Suppressor macrophage treated with lipopolysaccharide for 1 hour (primary cell): ENCODE measurements at regions not wholly inside any gene's neighbourhood (a gene's known extent, or its start where the extent isn't known, plus 50 kb on each side); places are given as distances from the start of the nearest gene placed in this dataset.

Experiments
- DNase-seq, 3 donors: peaks; one replicate each; pipeline ENCODE4 v3.0.0-alpha.2; 2020 to 2022

DNA sequence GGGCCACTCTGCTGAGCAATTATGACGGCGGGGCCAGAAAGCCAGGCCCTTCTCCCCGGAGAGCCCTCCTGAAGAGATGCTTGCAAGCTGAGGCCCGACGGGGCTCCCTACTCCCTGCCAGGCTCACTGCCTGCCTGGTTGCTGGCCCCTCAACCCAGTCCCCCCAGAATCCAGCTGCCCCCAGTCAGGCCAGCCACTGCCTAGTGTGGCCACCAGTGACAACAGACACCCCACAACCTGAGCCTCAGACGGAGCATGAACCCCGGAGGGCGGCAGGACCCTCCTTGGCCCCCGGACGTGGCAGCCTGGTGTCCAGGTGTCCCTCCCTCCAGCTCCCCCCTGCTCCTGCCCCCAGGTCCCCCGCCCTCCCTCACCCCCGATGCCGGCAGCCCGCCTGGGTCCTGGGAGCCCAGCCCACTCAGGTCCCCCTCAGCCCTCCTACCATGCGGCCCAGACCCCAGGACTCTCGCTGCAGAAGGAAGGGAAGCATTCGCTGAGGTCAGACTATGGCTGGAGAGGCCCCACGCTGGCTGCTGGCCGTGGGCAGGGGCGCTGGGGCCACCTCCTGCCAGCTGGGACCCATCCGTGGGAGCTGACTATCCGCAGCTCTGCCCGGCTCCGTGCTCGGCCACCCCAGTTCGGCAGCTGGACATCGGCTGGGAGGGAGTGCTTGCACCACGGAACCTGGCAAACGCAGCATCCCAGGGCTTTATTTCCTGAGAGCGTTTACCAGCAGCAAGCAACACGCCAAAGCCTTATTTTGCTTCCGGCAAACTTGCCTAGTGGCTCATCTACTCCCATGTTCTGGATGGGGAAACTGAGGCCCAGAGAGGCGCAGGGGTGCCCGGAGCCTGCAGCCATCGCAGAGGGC is 89.8 kb downstream of the UNCX start:
- no peak for DNase-seq

DNA sequence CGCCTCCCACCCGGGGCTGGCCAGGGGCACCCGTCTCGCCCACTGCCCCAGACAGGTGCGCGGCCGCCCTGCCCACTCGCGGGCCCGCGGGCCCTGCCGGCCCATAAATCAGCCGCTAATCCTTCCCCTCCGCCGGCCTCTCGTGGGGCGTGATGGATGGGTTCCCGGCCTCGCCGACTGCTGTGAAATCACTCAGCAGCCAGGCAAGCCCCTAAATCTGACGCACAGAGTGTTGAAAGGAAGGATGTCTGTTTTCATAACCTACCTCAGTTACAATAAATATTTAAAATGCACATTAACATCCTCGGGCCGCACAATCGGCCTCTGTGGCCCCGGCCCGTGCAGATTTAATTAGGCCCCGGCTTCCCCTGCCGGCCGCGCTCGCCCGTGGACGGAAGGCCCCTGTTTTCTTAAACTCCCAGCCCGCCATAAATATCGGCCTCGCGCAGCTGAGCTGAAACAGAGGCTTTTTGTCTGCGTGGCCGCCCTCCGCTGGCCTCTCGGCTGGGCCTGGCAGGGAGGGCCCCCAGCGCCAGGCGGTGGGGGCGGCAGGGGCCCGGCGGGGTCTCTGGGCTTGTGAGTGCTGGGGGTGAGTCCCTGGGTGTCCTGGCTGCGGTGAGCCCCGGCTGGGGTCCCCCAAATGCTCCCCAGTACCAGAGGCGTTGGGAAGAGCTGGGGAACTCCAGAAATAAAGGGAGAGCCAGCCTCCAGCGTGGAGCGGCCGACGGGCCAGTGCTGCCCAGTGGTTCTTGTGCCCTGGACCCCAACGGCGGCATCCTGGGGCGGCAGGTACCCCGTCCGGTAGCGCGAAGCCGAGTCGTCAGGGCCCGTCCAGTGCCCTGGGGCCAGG is 90.7 kb downstream of the UNCX start:
- DNase-seq, result no peak

DNA sequence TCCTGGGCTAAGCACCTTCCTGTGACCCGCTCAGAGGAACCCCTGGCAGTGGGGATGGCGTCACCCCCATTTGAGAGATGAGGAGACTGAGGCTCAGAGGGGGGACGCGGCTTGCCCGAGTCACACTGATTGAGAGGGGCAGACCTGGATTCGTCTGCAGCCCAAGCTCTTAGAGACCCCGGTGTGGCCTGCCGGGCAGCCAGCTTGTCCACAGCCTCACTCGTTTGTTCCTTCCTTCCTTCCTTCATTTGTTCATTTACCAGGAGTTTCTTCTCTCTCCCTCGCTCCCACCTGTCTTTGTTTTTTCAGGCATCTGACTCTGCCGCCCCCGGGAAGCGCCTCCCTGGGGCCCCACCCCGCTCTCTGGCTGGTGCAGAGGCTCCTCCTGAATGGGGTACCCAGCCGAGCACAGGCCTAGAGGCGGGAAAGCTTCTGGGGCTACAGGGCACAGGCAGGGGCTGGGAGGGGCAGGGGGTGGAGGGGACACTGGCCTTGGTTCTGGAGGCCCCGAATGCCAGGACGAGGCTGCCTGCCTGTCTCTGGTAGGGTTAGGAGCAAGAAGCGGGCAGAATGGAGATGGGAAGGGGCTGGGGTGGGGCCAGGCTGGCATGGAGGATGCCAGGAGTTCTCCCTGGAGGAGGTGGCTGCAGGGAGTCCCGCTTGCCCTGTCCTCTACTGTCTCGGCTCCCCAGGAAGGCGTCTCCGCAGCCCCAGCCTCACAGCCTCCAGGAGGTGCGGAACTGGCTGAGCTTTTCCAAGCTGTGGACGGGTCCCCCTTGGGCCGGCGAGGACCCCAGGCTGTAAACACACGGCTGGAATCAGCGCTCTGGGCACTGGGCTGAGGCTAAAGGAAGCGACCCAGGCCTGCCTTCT is 91.6 kb downstream of the UNCX start:
- no peak for DNase-seq

DNA sequence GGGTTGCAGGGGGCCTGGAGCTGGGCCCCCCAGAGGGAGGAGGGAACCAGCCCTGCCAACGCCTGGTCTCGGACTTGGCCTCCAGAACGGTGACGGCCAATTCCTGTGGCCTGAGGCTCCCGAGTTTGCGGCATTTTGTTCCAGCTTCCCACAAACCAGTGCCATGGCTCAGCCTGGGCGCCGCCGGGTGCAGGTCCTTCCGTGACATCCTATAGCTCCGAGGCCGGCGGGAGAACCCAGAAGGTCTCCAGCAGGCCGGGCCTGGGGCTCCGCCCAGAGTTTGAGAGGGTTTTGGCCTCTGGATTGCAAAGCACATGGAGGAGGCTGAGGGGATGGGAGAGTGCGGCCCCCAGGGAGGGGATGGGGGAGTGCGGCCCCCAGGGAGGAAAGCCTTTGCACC is 92.6 kb downstream of the UNCX start:
- no peak for DNase-seq

DNA sequence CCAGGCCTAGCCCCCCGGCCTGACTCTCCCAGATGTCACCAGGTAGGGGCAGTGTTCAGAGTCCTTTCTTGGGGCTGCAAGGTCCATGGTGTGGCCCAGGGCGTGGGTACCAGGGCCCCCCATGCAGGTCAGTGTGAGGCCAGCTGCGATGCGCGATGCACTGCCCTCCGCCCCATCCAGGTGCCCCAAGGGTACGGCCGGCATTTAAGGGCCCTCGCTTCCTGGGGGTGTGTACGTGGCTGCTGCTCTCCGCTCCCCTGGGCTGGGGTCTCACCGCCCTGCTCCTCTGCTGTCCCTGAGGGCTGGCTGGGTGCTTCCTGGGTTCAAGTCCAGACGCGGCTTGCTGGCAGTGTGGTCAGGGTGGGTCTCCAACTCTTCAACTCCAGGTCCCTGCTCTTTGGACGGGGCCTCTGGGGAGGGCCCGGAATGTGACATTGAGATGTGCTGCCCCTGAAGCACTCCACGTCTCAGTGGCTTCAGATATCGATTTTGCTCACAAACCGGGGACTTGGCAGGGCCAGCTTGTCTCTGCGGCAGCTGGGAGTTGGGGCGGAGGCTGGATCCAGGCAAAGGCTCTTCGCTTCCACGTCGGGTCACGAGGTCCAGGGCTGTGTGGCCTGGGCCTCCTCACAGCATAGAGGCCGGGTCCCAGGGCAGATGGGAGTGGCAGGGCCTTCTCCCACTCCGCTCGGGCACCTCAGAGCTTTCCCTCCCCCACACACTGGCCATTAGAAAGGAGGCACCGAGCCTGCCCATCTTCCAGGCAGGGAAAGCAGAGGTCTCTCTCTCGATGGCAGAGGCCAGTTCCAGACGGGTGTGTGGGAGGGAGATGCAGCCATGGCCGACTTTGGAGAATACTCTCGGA is 93.2 kb downstream of the UNCX start:
- DNase-seq, result no peak

DNA sequence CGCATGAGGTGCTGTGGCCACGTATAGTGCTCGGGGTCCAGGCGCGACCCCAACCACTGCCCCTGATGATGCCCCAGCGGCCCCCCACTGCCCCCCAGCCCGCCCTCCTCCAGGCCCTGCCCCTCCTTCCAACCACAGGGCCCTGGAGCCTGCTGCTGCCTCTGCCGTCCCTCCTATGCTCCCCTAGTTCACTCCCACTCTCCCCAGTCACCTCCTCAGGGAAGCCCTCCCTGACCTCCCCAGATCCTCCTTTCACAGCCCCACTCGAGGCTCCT is 93.8 kb downstream of the UNCX start:
- no peak for DNase-seq

DNA sequence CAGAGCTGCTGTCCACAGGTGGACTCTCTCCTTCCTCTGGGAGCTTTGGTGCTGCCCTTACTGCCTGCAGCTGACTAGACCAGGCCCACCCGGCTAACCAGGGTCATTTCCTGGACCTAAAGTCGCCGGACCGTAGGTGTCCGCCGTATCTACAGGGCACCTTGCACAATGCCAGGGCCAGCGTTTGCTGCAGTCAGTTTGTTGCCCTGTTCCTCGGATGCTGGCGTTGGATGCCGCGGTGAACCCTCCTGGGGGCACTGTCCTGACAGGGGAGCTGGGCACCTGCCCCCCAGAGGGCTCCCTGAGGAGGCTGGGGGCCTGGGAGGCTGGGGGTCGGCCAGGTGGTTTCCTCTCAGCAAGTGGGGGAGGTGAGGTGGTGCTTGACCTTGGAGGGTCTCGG is 96.6 kb downstream of the UNCX start:
- DNase-seq, result no peak

DNA sequence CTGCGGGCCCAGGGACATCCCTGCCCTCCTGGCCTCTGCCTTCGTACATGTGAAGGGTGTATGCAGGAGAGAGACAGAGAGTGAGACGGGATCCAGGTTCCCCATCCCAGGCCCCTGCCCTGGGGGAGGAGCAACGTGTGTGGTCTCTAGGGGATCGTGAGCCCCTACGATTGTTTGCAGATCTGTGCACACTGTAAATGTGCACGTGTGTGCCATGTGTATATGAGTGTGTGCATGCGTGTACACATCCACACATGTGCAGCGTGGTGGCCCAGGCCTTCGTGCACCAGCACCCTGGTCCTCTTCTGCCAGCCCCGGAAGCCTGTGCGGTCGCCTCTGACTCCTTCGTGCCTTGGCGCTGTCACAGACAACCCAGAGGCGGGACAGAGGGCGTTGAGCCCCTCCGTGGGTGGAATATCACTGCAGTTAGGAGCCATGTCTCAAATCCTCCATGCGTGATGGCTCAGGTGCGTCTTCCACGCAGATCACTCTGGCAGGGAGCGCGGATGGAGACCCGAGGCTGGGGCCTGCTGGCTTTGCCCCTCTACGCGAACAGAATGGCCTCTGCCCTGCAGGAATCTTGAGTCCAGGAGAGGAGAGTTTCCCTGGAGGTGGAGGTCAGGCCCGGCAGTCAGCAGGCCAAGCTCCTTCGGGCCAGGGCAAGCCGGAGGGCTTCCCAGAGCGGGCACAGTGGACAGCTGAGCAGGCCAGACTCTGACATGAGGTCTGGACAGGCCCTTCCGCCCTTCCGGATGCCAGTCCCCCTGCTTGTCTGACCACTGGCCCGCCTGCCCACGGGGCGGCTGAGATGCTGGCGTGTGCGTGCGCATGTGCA is 97.5 kb downstream of the UNCX start:
- DNase-seq, result no peak

DNA sequence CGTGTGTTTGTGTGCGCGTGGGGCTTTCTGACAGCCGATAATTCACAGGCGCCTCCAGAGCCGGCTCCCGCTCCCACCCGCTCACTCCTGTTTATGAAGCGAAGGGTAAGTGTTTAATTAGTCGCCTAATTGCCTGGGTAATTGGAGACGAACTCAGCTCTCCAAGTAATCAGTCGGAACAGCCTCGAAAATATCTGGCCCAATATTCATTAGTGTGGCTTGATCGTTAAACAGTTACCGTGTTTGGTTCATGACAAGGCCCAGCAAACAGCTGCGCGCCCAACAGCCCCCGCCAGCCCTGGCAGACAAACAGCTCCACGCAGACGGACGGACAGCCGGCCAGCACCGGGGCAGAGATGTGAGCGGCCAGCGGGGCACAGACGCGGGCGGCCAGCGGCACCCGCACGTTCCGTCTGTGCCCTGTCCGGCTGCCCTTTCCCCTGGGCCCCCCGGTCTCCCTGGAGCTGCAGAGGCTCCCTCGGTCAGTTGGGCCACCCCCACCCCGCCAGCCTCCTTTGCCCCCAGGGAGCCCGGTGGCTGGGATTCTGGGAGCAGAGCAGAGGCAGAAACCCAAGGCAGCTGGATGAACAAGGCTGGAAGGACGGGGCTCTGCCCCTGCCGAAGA is 98.2 kb downstream of the UNCX start:
- no peak for DNase-seq

DNA sequence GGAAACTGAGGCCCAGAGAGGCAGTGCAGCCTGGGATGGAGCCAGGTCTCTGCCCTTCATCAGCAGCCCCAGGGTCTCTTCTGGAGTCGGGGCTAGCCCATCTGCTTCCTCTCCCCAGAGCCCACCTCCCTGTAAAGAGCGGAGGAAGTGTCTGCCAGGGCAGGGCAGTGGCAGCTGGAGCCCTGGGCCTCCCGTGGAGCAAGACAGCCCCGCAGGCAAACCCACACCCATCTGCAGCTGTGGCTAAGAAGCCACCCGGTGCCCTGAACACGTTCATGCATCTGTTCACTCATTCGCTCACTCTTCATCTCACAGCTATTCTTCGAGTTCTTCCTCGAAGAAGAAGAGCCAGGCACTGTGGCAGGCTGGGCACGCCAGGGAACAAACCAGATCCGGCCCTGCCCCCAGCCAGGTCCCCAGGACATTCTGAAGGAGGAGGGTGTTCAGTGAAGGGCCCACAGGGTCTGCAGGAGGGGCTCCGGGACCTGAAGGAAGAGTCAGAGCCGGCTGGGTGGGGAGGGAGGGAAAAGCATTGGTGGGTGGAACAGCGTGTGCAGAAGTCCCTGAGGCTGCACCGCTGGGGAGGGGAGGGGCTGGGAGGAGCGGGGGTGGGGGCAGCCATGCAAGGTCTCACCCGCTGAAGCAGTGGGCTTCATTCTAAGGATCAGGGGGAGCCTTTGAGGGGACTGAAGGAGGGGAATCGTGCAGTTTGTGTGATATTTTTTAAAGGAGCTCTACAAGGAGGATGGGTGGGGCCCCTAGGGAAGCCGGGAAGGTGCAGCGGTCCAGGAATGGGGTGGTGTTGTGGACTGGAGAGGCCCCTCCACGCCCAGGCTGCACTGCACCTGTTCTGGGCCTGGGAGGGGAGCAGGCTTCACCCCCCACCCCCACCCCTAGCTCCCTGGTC is 99.1 kb downstream of the UNCX start:
- no peak for DNase-seq

DNA sequence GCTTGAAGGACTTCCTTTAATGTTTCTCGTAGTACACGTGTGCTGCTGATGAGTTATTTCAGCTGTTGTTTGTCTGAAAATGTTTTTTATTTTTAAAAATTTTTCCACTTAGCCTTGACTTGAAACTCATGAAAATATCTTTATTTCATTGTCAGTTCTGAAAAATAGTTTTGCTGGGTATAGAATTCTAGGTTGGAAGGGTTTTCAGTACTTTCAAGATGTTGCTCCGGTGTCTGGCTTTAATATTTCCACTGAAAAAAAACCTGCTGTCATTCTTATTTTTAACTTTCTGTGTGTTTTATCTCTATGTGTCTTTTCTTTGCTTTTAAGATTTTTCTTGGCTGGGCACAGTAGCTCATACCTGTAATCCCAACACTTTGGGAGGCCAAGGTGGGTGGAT is 103.8 kb downstream of the UNCX start:
- no peak for DNase-seq

DNA sequence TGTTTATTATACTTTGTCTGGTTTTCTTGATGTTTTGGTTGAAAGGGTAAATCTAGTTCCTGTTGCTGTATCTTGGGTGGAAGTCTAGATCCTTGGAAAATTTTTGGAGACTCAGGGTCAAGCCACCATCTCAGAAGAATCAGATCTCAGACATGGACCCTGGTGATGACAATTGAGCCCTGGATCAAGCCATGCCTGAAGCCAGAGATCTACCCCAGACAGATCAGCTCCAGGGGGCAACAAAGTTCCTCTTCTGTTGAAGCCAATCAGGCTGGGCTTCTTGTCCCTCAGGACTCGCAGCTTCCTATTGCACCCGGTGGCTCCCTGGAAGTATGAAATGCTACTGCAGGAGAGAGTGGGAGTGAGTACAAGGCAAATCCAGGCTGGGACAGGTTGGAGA is 106.9 kb downstream of the UNCX start:
- DNase-seq, result no peak

DNA sequence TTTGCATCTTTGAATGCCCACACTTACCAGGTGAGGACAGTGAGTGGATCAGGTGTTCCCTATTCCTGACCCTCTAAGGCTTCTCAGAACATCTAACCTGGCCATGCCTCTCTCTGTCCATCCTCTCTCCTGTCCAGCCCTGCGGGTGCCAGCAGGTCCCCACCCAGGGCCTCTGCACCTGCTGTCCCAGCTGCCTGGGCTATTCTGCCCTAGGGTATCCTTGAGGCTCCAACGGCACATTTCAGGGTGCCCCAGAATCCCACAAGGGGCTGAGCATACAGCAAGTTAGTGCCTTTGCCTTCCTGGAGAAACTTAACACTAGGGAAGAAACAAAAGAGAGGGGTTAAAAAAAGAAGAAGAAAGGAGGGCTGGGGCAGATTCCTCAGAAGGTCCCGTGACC is 107.4 kb downstream of the UNCX start:
- DNase-seq, result no peak

DNA sequence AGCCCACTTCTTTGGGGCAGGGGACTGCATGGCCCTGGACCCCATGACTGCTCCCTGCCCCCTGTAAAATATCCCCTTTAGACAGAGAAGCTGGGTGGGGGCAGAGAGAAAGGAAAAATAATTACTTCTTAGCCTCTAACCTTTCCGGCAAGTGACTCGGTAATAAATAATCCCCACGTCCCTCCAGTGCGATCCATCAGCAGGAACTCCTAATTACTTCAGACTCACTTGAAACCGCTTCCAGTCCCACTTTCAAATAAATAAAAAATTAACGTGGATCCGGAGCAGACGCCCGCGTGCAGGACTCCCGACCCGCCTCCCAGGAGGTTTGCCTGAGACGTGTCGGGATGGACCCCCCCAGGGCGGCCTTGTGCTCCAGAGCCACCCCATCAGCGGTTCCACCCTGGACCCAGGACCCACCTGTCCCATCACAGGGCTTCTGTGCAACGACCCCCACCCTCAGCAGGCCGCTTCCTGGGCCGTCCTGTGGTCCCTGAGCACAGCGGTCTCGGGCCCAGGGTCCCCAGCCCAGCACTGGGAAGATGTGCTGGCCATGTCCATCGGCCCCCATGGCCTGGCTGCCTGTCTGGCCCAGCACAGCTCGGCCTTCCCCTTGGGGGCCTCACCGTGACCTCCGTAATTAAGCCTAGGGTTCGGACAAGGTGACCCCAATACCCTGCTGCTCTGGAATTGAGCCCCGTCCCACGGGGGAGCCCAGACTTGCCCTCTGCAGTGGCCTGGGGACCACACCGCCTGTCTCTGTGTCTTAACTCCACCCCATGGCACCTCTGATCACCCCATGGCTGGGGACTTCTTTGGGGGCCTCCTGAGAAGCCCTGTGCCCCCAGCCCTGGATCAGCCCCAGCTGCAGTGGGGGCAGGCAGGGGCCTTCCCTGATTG is 108.0 kb downstream of the UNCX start:
- no peak for DNase-seq

DNA sequence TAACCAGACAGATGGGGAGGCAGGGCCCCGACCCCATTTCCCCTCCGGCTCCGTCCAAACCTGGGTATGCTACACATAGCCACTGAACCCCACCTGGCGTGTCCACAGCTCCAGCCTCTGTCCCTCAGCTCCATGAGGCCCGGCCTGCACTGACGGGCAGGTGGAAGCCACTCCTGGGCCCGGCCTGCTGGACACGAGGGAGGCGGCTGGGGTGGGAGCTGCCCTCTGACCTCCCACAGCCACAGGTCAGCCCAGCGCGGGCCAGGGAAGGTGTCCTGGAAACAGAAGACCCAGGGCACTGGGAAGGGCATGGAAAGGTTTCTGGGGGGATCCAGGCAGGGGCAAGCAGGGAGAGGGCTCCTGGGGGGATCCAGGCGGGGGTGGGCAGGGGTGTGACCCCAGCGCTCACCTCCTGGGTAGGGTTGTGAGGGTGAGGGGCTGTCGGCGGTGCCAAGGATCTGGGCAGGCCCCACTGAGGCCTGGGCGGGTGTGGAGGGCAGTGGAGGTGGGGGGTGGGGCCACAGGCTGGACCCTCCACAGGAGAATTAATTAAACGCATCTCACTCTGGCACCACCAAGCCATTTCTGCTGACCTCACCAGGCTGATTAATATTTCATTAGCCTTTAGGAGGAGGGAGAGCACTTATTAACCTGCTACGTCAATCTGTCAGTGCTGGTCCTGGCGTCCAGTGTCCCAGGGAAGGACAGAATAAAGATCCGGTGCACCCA is 108.9 kb downstream of the UNCX start:
- DNase-seq, result no peak

DNA sequence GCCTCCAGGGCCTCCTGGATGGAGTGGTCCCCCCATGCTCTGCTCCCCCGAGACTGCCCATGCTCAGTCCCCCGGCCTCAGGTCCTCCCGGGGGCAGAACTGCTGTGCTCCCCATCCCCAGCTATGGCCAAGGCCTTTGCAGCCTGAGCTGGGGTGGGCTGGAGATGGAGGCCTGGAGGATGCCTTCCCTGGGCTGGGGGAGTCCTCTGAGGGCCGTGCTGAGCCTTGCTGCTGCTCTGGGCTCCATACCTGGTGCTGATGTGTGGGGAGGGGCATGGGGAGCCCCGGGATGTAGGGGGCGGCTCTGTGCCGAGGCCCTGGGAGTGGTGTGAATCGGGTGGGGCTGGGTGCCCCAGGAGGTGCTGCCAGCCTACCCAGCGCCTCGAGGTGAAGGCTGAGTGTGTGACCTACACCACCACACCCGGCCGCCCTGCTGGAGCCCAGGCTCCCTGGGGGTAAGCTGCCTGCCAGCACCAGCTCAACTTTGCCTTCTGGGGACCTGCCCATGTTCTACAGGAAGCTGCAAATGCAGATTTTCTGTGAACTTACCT is 109.5 kb downstream of the UNCX start:
- no peak for DNase-seq

DNA sequence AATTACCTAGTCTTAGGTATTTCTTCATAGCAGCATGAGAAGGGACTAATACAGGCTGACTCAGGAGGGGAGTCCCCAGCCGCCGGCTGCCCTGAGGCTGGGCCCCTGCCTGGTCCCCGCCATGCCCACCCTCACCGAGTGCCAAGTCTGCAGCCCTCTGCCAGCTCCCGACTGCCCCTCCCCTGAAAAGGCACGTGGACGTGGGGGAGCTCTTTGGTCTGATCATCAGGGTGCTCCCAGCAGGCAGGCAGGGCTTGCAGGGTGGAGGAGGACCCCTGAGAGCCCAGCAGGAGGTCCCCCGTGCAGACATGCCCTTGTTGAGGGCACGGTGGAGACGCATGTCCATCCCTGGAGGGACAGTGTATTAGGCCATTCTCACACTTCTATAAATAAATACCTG is 110.9 kb downstream of the UNCX start:
- DNase-seq, result no peak

DNA sequence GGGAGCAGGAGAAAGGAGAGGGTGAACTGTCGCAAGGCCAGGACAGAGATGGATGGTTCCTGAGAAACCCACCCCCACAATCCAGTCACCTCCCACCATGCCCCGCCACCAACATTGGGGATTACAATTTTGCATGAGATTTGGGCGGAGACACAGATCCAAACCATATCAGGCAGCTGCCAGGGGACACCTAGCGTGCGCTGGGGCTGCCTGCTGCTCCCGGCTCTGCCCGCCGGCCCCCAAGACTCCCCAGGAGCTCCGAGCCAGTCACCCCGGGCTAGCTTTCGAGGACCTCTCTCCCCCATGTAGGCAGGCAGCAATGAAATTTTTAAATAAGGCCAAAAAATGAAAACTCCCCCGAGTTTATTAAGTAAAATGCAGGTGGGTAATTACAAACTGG is 111.7 kb downstream of the UNCX start:
- no peak for DNase-seq
